ENCODE measurements at regions not wholly inside any gene's neighbourhood (a gene's known extent, or its start where the extent isn't known, plus 50 kb on each side); places are given as distances from the start of the nearest gene placed in this dataset.

DNA sequence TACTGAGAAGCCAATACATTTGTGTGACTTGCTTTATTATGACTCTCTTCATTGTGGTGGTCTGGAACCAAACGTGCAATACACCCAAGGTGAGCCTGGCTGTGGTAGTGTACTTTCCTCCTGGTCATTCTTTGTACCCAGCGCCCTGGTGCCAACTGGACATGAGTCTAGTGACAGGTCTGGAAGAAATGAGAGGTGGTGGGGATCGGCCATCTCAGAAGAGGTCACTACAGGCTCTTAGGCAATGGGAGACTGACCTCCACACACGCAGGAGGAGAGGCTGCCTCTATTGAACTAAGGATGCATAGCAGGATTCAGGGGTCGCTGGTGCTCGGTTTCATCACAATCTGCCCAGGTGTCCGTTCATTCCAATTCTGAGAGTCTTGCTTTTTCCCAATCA, 56.4 kb upstream of the RTL6 start:
- H3K27ac ChIP-seq (replicated peaks) = no peak overlapping the region
- no peaks in the 10 kb centered on the region for H3K27me3 ChIP-seq (ENCODE audit: insufficient read depth, poor library complexity, severe bottlenecking)
- DNase-seq (ENCODE audit: low read depth in 1 of 2, low spot score in 1 of 2) = no peak
- no peak for TF ChIP-seq POLR2AphosphoS5 (IDR thresholded peaks at IDR 0.05; ENCODE audit: low read depth)
- TF ChIP-seq GABPA (IDR thresholded peaks at IDR 0.05; ENCODE audit: low read depth) = no peak
- no peak overlapping the region for H3K4me3 ChIP-seq (replicated peaks; ENCODE audit: insufficient read depth, low read length)

- TF ChIP-seq CTCF (IDR thresholded peaks at IDR 0.05; ENCODE audit: insufficient read depth, low read length) = no peak
- TF ChIP-seq POLR2AphosphoS5 (IDR thresholded peaks at IDR 0.05; ENCODE audit: low read depth) = no peak
- TF ChIP-seq GABPA (IDR thresholded peaks at IDR 0.05; ENCODE audit: low read depth) = no peak
- TF ChIP-seq SPI1 (IDR thresholded peaks at IDR 0.05; ENCODE audit: borderline replicate concordance, low read depth) = no peak
- no peaks in the 10 kb centered on the region for H3K27me3 ChIP-seq (ENCODE audit: insufficient read depth, poor library complexity, severe bottlenecking)
- peak in 1 of 2 experiments; percentile 76 for DNase-seq (ENCODE audit: low read depth in 1 of 2, low spot score in 1 of 2)
- H3K4me3 ChIP-seq (replicated peaks; ENCODE audit: insufficient read depth, low read length) = peak overlapping the region; percentile 28
- H3K27ac ChIP-seq (replicated peaks) = no peak overlapping the region
Observed at GRCh38 chr22:44550711-44551491, 52.9 kb upstream of the RTL6 start.

DNA sequence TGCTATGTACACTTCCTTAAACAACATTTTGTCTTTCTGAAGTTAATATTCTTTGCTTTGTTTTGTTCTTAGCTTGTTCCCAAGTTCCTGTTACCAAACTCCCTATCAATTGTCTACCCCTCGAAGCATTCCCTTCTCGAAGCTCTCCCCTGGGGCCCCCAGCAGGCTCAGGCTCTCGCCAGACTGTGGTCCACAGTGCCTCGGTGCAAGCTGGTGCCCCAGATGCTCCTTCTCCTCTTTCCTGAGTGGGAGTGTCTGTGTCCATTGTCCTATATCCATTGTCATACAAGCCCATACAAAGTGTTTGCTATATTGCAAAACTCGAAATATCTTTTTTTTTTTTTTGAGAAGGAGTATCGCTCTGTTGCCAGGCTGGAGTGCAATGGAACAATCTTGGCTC, 51.7 kb upstream of the RTL6 start:
- H3K27ac ChIP-seq (replicated peaks) = no peak overlapping the region
- no peaks in the 10 kb centered on the region for H3K27me3 ChIP-seq (ENCODE audit: insufficient read depth, poor library complexity, severe bottlenecking)
- TF ChIP-seq POLR2AphosphoS5 (IDR thresholded peaks at IDR 0.05; ENCODE audit: low read depth) (no peak), SPI1 (IDR thresholded peaks at IDR 0.05; ENCODE audit: borderline replicate concordance, low read depth) (no peak), GABPA (IDR thresholded peaks at IDR 0.05; ENCODE audit: low read depth) (no peak), CTCF (IDR thresholded peaks at IDR 0.05; ENCODE audit: insufficient read depth, low read length) (no peak)
- TF ChIP-seq, protein P1, sequence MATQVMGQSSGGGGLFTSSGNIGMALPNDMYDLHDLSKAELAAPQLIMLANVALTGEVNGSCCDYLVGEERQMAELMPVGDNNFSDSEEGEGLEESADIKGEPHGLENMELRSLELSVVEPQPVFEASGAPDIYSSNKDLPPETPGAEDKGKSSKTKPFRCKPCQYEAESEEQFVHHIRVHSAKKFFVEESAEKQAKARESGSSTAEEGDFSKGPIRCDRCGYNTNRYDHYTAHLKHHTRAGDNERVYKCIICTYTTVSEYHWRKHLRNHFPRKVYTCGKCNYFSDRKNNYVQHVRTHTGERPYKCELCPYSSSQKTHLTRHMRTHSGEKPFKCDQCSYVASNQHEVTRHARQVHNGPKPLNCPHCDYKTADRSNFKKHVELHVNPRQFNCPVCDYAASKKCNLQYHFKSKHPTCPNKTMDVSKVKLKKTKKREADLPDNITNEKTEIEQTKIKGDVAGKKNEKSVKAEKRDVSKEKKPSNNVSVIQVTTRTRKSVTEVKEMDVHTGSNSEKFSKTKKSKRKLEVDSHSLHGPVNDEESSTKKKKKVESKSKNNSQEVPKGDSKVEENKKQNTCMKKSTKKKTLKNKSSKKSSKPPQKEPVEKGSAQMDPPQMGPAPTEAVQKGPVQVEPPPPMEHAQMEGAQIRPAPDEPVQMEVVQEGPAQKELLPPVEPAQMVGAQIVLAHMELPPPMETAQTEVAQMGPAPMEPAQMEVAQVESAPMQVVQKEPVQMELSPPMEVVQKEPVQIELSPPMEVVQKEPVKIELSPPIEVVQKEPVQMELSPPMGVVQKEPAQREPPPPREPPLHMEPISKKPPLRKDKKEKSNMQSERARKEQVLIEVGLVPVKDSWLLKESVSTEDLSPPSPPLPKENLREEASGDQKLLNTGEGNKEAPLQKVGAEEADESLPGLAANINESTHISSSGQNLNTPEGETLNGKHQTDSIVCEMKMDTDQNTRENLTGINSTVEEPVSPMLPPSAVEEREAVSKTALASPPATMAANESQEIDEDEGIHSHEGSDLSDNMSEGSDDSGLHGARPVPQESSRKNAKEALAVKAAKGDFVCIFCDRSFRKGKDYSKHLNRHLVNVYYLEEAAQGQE (IDR thresholded peaks at IDR 0.05; ENCODE audit: insufficient replicate concordance, low read depth) = no peak
- H3K4me3 ChIP-seq (replicated peaks; ENCODE audit: insufficient read depth, low read length) = no peak overlapping the region
- DNase-seq (ENCODE audit: low read depth in 1 of 2, low spot score in 1 of 2) = no peak

- Histone ChIP-seq H3K27me3 (ENCODE audit: insufficient read depth, poor library complexity, severe bottlenecking) (no peaks in the 10 kb centered on the region), H3K4me3 (replicated peaks; ENCODE audit: insufficient read depth, low read length) (no peak overlapping the region), H3K27ac (replicated peaks) (no peak overlapping the region)
- no peak for DNase-seq (ENCODE audit: low read depth in 1 of 2, low spot score in 1 of 2)
- no peak for TF ChIP-seq POLR2AphosphoS5 (IDR thresholded peaks at IDR 0.05; ENCODE audit: low read depth)
Observed at GRCh38 chr22:44548981-44549380, 50.9 kb upstream of the RTL6 start.

Measured in HL-60 (cell line).